Mucosa of descending colon (tissue), 3 donors: ENCODE measurements at regions not wholly inside any gene's neighbourhood (a gene's known extent, or its start where the extent isn't known, plus 50 kb on each side); places are given as distances from the start of the nearest gene placed in this dataset.

ENCODE experiments used
- ATAC-seq: fragments of 200-7000 bp; cut with Tn5 transposase; one replicate; pipeline ENCODE4 v1.9.1; 2020; ENCODE audit warnings: mild to moderate bottlenecking, moderate library complexity
- DNase-seq, 3 donors: peaks; one replicate each; pipeline ENCODE4 v3.0.0-alpha.2; 2020
- H3K36me3 ChIP-seq: fragments of 200-600 bp; one replicate; pipeline ENCODE4 v1.8.0; 2021; ENCODE audit warnings: low read depth, mild to moderate bottlenecking
- H3K4me1 ChIP-seq: fragments of 200-600 bp; one replicate; pipeline ENCODE4 v1.8.0; 2021; ENCODE audit warnings: low read depth, mild to moderate bottlenecking
- H3K4me3 ChIP-seq: fragments of 200-600 bp; one replicate; pipeline ENCODE4 v1.8.0; 2021; ENCODE audit warnings: mild to moderate bottlenecking
- H3K9me3 ChIP-seq: fragments of 200-600 bp; one replicate; pipeline ENCODE4 v1.8.0; 2021; ENCODE audit warnings: mild to moderate bottlenecking
- CTCF ChIP-seq: fragments of 200-600 bp; IDR thresholded peaks from one replicate; pipeline ENCODE4 v1.8.0; 2022; ENCODE audit warnings: antibody characterized with exemption, mild to moderate bottlenecking
- intact Hi-C, 2 donors: fragments of 100-400 bp; cut with DNase I in 1 of 2; cut with micrococcal nuclease in 1 of 2; formaldehyde crosslinking; loops; one replicate each; pipeline versions ENCODE4 v1.11.0 to v1.11.1; 2022; cut with DNase I, micrococcal nuclease
- donor health status: DM: no; HTN: no; CAD: no; lungs with moderate emphysema.
- donor health status: DM: no; HTN: no; CAD: no.
- donor health status: DM: no; HTN: yes; CAD: no.

- Histone ChIP-seq H3K9me3 (no peaks in the 10 kb centered on the region), H3K4me1 (no peaks in the 10 kb centered on the region), H3K4me3 (no peak overlapping the region), H3K36me3 (no peaks in the 10 kb centered on the region)
- TF ChIP-seq CTCF: no peak
- DNase-seq: no peak
- no peak for ATAC-seq
- intact Hi-C loops: no loop called here
Observed at GRCh38 chr4:54473798-54474197, 184.0 kb upstream of the KIT start.

GRCh38 chr4:54475546-54475945, 182.2 kb upstream of the KIT start:
- Histone ChIP-seq H3K36me3 (no peaks in the 10 kb centered on the region), H3K9me3 (no peaks in the 10 kb centered on the region), H3K4me3 (no peak overlapping the region), H3K4me1 (no peaks in the 10 kb centered on the region)
- intact Hi-C loops: no loop called here
- ATAC-seq (no peak), DNase-seq (no peak)
- TF ChIP-seq CTCF: no peak

GRCh38 chr4:54482529-54483200, 175.1 kb upstream of the KIT start:
- intact Hi-C loops: no loop called here
- H3K4me1 ChIP-seq: no peaks in the 10 kb centered on the region
- no peaks in the 10 kb centered on the region for H3K36me3 ChIP-seq
- ATAC-seq: no peak
- no peak for DNase-seq
- no peak overlapping the region for H3K4me3 ChIP-seq
- no peak for TF ChIP-seq CTCF
- H3K9me3 ChIP-seq: no peaks in the 10 kb centered on the region

- intact Hi-C loops: no loop called here
- TF ChIP-seq CTCF: no peak
- H3K4me3 ChIP-seq: no peak overlapping the region
- no peaks in the 10 kb centered on the region for H3K36me3 ChIP-seq
- H3K9me3 ChIP-seq: no peaks in the 10 kb centered on the region
- no peaks in the 10 kb centered on the region for H3K4me1 ChIP-seq
- ATAC-seq (no peak), DNase-seq (no peak)
Observed at GRCh38 chr4:54484383-54484782, 173.4 kb upstream of the KIT start.

DNA sequence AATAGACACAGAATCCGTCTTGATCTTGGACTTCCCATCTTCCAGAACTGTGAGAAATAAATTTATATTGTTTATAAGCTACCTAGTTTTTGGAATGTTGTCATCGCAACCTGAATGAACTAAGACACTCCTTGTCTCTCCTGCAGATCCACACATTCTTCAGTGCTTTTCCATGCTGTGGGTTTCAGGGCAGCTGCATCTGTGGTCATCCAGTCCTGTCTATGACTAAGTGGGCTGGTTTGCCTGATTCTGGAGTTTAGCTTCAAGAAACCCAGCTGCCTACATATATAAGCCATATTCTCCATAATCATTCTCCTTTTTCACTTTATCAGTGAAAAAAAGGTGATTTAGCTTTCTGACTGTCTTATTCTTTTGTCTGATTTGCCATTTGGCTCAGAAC, 170.3 kb upstream of the KIT start:
- DNase-seq (no peak), ATAC-seq (no peak)
- H3K9me3 ChIP-seq: no peaks in the 10 kb centered on the region
- intact Hi-C loops: no loop called here
- H3K4me3 ChIP-seq: no peak overlapping the region
- no peaks in the 10 kb centered on the region for H3K36me3 ChIP-seq
- no peak for TF ChIP-seq CTCF
- no peaks in the 10 kb centered on the region for H3K4me1 ChIP-seq

- ATAC-seq: no peak
- no peak for DNase-seq
- H3K36me3 ChIP-seq: no peaks in the 10 kb centered on the region
- no peak overlapping the region for H3K4me3 ChIP-seq
- no peaks in the 10 kb centered on the region for H3K9me3 ChIP-seq
- TF ChIP-seq CTCF: no peak
- intact Hi-C loops: no loop called here
- no peaks in the 10 kb centered on the region for H3K4me1 ChIP-seq
Observed at GRCh38 chr4:54493862-54494261, 163.9 kb upstream of the KIT start.
